VCaP (cell line): ENCODE measurements at regions not wholly inside any gene's neighbourhood (a gene's known extent, or its start where the extent isn't known, plus 50 kb on each side); places are given as distances from the start of the nearest gene placed in this dataset.

ENCODE experiments used
- H3K27ac ChIP-seq: fragments of 450-650 bp; 2 replicates; pipeline ENCODE4 v1.5.1; 2017
- CTCF ChIP-seq: fragments of 450-650 bp; conservative IDR thresholded peaks from 2 replicates; pipeline ENCODE4 v1.5.1; 2017; ENCODE audit warnings: mild to moderate bottlenecking, moderate library complexity

- no peak for TF ChIP-seq CTCF
- no peak overlapping the region for H3K27ac ChIP-seq
Measured at GRCh38 chr5:9699681-9700080, 69.5 kb upstream of the TAS2R1 start.

- no peak for TF ChIP-seq CTCF
- H3K27ac ChIP-seq = no peak overlapping the region
Measured at GRCh38 chr5:9698841-9699240, 68.7 kb upstream of the TAS2R1 start.

GRCh38 chr5:9698125-9698826 lies 68.1 kb upstream of the TAS2R1 start:
- no peak for TF ChIP-seq CTCF
- H3K27ac ChIP-seq = no peak overlapping the region

- H3K27ac ChIP-seq = no peak overlapping the region
- no peak for TF ChIP-seq CTCF
Measured at GRCh38 chr5:9692576-9692975, 62.4 kb upstream of the TAS2R1 start.

GRCh38 chr5:9691261-9691660 lies 61.1 kb upstream of the TAS2R1 start:
- no peak overlapping the region for H3K27ac ChIP-seq
- TF ChIP-seq CTCF = no peak

- TF ChIP-seq CTCF = no peak
- no peak overlapping the region for H3K27ac ChIP-seq
Measured at GRCh38 chr5:9690751-9691150, 60.6 kb upstream of the TAS2R1 start.

GRCh38 chr5:9686216-9686615 lies 56.1 kb upstream of the TAS2R1 start:
- TF ChIP-seq CTCF = no peak
- no peak overlapping the region for H3K27ac ChIP-seq
